Tibial nerve (tissue), 4 donors: ENCODE measurements at regions not wholly inside any gene's neighbourhood (a gene's known extent, or its start where the extent isn't known, plus 50 kb on each side); places are given as distances from the start of the nearest gene placed in this dataset.

Source experiments
- CTCF ChIP-seq, 5 experiments: fragments of 200-600 bp in 3 of 5; fragments of 450-650 bp in 2 of 5; sonication (generic) in 3 of 5; IDR thresholded peaks; one replicate each; pipeline ENCODE4 v1.5.1; 2016 to 2019; ENCODE audit warnings: antibody characterized with exemption in 5 of 5, mild to moderate bottlenecking in 3 of 5, moderate library complexity in 2 of 5
- EP300 ChIP-seq, 2 donors: sonication (generic); formaldehyde crosslinking; IDR thresholded peaks; one replicate each; pipeline ENCODE4 v1.6.1; 2017; ENCODE audit warnings: antibody characterized with exemption in 2 of 2, mild to moderate bottlenecking in 1 of 2

- TF ChIP-seq EP300 (IDR thresholded peaks at IDR 0.05) (no peak), CTCF (IDR thresholded peaks at IDR 0.05) (no peak)
Observed at GRCh38 chr22:34842630-34843029, 223.3 kb upstream of the ISX start.
